ENCODE measurements at regions not wholly inside any gene's neighbourhood (a gene's known extent, or its start where the extent isn't known, plus 50 kb on each side); places are given as distances from the start of the nearest gene placed in this dataset.

DNA sequence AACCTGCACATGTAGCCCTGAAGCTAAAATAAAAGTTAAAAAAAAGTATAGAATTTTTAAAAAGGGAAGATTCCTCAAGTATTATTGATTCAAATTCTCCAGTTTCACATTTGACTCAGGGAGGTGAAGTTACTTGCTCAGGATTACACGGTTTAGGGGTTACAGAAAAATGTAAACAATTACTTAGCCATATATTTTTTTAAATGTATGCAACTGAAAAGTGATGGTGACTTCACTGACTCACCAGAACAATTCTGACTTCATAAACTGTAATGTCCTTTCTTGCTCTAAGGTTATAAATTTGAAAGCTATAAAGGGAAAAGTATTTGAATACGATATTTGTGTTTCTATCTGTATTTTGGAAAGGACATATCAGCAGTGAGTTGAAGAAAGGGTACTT lies 371.2 kb downstream of the SPRY1 start:
- TF ChIP-seq, protein P1, sequence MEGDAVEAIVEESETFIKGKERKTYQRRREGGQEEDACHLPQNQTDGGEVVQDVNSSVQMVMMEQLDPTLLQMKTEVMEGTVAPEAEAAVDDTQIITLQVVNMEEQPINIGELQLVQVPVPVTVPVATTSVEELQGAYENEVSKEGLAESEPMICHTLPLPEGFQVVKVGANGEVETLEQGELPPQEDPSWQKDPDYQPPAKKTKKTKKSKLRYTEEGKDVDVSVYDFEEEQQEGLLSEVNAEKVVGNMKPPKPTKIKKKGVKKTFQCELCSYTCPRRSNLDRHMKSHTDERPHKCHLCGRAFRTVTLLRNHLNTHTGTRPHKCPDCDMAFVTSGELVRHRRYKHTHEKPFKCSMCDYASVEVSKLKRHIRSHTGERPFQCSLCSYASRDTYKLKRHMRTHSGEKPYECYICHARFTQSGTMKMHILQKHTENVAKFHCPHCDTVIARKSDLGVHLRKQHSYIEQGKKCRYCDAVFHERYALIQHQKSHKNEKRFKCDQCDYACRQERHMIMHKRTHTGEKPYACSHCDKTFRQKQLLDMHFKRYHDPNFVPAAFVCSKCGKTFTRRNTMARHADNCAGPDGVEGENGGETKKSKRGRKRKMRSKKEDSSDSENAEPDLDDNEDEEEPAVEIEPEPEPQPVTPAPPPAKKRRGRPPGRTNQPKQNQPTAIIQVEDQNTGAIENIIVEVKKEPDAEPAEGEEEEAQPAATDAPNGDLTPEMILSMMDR (IDR thresholded peaks at IDR 0.05) = no peak
- no peak for TF ChIP-seq EP300 (IDR thresholded peaks at IDR 0.05)
- no peak for TF ChIP-seq POLR2A (IDR thresholded peaks at IDR 0.05)
- no peak for TF ChIP-seq POLR2AphosphoS5 (IDR thresholded peaks at IDR 0.05)

Data from suprapubic skin (tissue), 4 donors.